ENCODE measurements at regions not wholly inside any gene's neighbourhood (a gene's known extent, or its start where the extent isn't known, plus 50 kb on each side); places are given as distances from the start of the nearest gene placed in this dataset.

GRCh38 chr2:153661801-153662200 lies 183.2 kb upstream of the RPRM start:
- TF ChIP-seq TAF1 (IDR thresholded peaks at IDR 0.05; ENCODE audit: low read depth) (no peak), CTCF (IDR thresholded peaks at IDR 0.05; ENCODE audit: poor library complexity, severe bottlenecking) (no peak)

All from neural cell (in vitro differentiated cells).